Smooth muscle cell (in vitro differentiated cells): ENCODE measurements at regions not wholly inside any gene's neighbourhood (a gene's known extent, or its start where the extent isn't known, plus 50 kb on each side); places are given as distances from the start of the nearest gene placed in this dataset.

Source experiments
- DNase-seq: peaks from one replicate; lab custom pipeline; 2025; ENCODE audit not compliant: unreplicated experiment; lab: John Stamatoyannopoulos, UW
- H2AFZ ChIP-seq: fragments of 200-600 bp; sonication (generic); 2 replicates; pipeline ENCODE4 v1.6.0; 2016; ENCODE audit warnings: antibody characterized with exemption, low read depth, mild to moderate bottlenecking
- H3F3A ChIP-seq: fragments of 200-600 bp; sonication (generic); 2 replicates; pipeline ENCODE4 v1.6.0; 2017; ENCODE audit warnings: antibody characterized with exemption, low read depth
- H3K27ac ChIP-seq: fragments of 200-600 bp; sonication (generic); 2 replicates; pipeline ENCODE4 v1.5.1; 2016; ENCODE audit warnings: low read depth, mild to moderate bottlenecking
- H3K27me3 ChIP-seq: fragments of 200-600 bp; sonication (generic); 2 replicates; pipeline ENCODE4 v1.6.1; 2016; ENCODE audit warnings: low read depth, mild to moderate bottlenecking
- H3K36me3 ChIP-seq: fragments of 200-600 bp; sonication (generic); 2 replicates; pipeline ENCODE4 v1.5.1; 2016; ENCODE audit warnings: low read depth
- H3K4me1 ChIP-seq: fragments of 200-600 bp; sonication (generic); 2 replicates; pipeline ENCODE4 v1.5.1; 2016; ENCODE audit warnings: low read depth
- H3K4me2 ChIP-seq: fragments of 200-600 bp; sonication (generic); 2 replicates; pipeline ENCODE4 v1.6.0; 2016; ENCODE audit warnings: mild to moderate bottlenecking
- H3K4me3 ChIP-seq: fragments of 200-600 bp; sonication (generic); 2 replicates; pipeline ENCODE4 v1.5.1; 2016; ENCODE audit warnings: mild to moderate bottlenecking
- H3K79me2 ChIP-seq: fragments of 200-600 bp; sonication (generic); 2 replicates; pipeline ENCODE4 v1.6.0; 2016; ENCODE audit warnings: low read depth, mild to moderate bottlenecking
- H3K9ac ChIP-seq: fragments of 200-600 bp; sonication (generic); 2 replicates; pipeline ENCODE4 v1.6.0; 2016; ENCODE audit warnings: low read depth
- H3K9me3 ChIP-seq: fragments of 200-600 bp; sonication (generic); replicated peaks from 2 replicates; pipeline ENCODE4 v1.5.1; 2016; ENCODE audit warnings: low read depth
- H4K20me1 ChIP-seq: fragments of 200-600 bp; sonication (generic); 2 replicates; pipeline ENCODE4 v1.6.0; 2016; ENCODE audit warnings: low read depth
- WGBS: methylation state at CpG from one replicate; pipeline ENCODE4 v1.1.7; 2016; ENCODE audit warnings: low lambda C conversion rate; 5-methylcytosine and 5-hydroxymethylcytosine counted together
- TF ChIP-seq, protein P1 (sequence below): fragments of 200-600 bp; sonication (generic); IDR thresholded peaks from 2 replicates; pipeline ENCODE4 v1.5.1; 2017; ENCODE audit warnings: borderline replicate concordance, mild to moderate bottlenecking, antibody characterized with exemption; ENCODE audit not compliant: insufficient read depth, poor library complexity, severe bottlenecking

DNA sequence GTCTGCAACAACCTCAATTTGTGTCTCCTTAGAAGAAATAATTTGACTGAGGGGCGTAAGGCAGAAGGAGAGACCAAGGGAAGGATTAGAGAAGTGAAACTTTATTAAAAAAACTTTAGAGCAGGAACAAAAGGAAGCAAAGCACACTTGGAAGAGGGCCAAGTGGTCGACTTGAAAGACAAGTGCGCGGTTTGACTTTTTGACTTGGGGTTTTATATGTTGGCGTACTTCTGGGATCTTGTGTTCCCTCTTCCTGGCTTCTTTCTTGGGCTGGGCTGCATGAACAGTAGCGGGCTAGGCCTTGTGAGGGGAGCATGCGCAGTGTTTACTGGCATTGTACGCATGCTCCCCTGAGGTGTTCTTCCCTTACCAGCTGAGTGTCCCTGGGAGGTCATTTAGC is 369.3 kb upstream of the DCN start:
- H4K20me1 ChIP-seq = no peaks in the 10 kb centered on the region
- H3K27me3 ChIP-seq = no peaks in the 10 kb centered on the region
- WGBS = 95% methylated on average over 8 of the region's 8 CpGs
- no peak for DNase-seq
- no peak overlapping the region for H3K9ac ChIP-seq
- no peak overlapping the region for H3K27ac ChIP-seq
- no peak overlapping the region for H3K4me2 ChIP-seq
- H3K9me3 ChIP-seq = no peaks in the 10 kb centered on the region
- no peaks in the 10 kb centered on the region for H3F3A ChIP-seq
- no peaks in the 10 kb centered on the region for H3K79me2 ChIP-seq
- no peak overlapping the region for H3K4me3 ChIP-seq
- no peaks in the 10 kb centered on the region for H3K4me1 ChIP-seq
- H3K36me3 ChIP-seq = no peaks in the 10 kb centered on the region
- no peak overlapping the region for H2AFZ ChIP-seq
- TF ChIP-seq, protein P1, sequence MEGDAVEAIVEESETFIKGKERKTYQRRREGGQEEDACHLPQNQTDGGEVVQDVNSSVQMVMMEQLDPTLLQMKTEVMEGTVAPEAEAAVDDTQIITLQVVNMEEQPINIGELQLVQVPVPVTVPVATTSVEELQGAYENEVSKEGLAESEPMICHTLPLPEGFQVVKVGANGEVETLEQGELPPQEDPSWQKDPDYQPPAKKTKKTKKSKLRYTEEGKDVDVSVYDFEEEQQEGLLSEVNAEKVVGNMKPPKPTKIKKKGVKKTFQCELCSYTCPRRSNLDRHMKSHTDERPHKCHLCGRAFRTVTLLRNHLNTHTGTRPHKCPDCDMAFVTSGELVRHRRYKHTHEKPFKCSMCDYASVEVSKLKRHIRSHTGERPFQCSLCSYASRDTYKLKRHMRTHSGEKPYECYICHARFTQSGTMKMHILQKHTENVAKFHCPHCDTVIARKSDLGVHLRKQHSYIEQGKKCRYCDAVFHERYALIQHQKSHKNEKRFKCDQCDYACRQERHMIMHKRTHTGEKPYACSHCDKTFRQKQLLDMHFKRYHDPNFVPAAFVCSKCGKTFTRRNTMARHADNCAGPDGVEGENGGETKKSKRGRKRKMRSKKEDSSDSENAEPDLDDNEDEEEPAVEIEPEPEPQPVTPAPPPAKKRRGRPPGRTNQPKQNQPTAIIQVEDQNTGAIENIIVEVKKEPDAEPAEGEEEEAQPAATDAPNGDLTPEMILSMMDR = no peak

DNA sequence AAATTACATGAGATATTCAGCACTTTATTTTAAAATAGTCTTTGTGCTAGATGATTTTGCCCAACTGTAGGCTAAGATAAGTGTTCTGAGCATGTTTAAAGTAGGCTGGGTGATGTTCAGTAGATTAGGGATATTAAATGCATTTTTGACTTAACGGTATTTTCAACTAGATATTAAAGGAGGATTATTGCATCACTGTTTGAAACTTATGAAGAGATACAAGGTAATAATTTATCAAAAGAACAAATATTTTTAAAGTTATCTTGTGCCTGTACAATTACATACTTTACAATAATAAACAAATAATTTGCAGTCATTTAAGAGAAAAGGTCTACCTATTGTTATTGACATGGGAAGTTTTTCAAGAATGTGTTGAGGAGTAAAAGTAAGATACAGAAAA is 368.6 kb upstream of the DCN start:
- H2AFZ ChIP-seq = no peak overlapping the region
- no peaks in the 10 kb centered on the region for H3K36me3 ChIP-seq
- WGBS = 100% methylated on average over 1 of the region's 1 CpG
- no peaks in the 10 kb centered on the region for H3K9me3 ChIP-seq
- no peak overlapping the region for H3K4me2 ChIP-seq
- H3K27me3 ChIP-seq = no peaks in the 10 kb centered on the region
- TF ChIP-seq, protein P1 = no peak
- H3K9ac ChIP-seq = no peak overlapping the region
- no peaks in the 10 kb centered on the region for H4K20me1 ChIP-seq
- no peak for DNase-seq
- H3K4me3 ChIP-seq = no peak overlapping the region
- no peaks in the 10 kb centered on the region for H3F3A ChIP-seq
- H3K27ac ChIP-seq = no peak overlapping the region
- no peaks in the 10 kb centered on the region for H3K4me1 ChIP-seq
- H3K79me2 ChIP-seq = no peaks in the 10 kb centered on the region

DNA sequence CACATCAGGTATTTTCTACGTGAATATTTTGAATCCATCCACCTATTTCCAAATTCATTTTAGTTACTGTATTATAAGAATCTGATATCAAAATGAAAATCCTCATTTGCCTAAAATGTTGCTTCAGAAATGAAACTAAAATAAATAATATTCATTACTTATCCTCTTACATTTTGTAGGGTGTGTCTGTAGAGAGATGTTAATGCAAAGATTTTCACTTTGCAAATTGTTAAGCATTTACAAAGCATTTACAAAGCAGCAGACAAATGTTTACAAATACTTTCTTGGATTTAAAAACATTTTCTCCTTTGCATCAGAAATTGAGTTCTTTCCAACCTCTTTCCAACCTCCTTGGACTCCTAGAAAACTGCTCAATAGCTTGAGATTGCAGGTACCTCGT is 360.0 kb upstream of the DCN start:
- H2AFZ ChIP-seq = no peak overlapping the region
- TF ChIP-seq, protein P1 = no peak
- no peak overlapping the region for H3K27ac ChIP-seq
- H3K4me1 ChIP-seq = no peaks in the 10 kb centered on the region
- no peak overlapping the region for H3K4me3 ChIP-seq
- 97% methylated on average over 2 of the region's 2 CpGs for WGBS
- H3K9ac ChIP-seq = no peak overlapping the region
- no peaks in the 10 kb centered on the region for H3K9me3 ChIP-seq
- H4K20me1 ChIP-seq = no peaks in the 10 kb centered on the region
- H3K36me3 ChIP-seq = no peaks in the 10 kb centered on the region
- no peaks in the 10 kb centered on the region for H3F3A ChIP-seq
- no peak for DNase-seq
- H3K4me2 ChIP-seq = no peak overlapping the region
- H3K79me2 ChIP-seq = no peaks in the 10 kb centered on the region
- no peaks in the 10 kb centered on the region for H3K27me3 ChIP-seq

DNA sequence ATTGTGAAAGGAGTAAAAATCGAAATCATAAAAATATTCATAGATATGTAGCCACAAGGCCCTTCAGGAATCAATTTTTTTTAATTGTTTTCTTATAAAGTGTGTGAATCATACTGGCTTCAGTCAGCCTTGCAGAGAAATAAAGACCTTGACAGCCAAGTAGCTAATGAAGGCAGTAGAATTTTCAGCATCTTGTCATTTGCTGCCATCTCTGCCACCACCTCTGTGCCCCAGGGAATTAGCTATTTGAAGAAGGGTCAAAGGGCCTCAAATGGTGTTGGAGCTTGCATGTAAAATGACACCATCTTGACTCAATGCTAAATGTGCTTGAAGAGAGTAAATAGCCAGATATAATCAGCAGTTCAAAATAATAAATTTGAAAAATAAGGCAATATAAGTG is 359.4 kb upstream of the DCN start:
- H3K27ac ChIP-seq = no peak overlapping the region
- H2AFZ ChIP-seq = no peak overlapping the region
- H3K4me3 ChIP-seq = no peak overlapping the region
- no peaks in the 10 kb centered on the region for H3F3A ChIP-seq
- no peaks in the 10 kb centered on the region for H3K36me3 ChIP-seq
- no peaks in the 10 kb centered on the region for H3K79me2 ChIP-seq
- no peaks in the 10 kb centered on the region for H4K20me1 ChIP-seq
- TF ChIP-seq, protein P1 = no peak
- no peak for DNase-seq
- no peaks in the 10 kb centered on the region for H3K9me3 ChIP-seq
- no peaks in the 10 kb centered on the region for H3K4me1 ChIP-seq
- 83% methylated on average over 1 of the region's 1 CpG for WGBS
- H3K9ac ChIP-seq = no peak overlapping the region
- H3K4me2 ChIP-seq = no peak overlapping the region
- no peaks in the 10 kb centered on the region for H3K27me3 ChIP-seq
